PFSK-1 (cell line): ENCODE measurements at regions not wholly inside any gene's neighbourhood (a gene's known extent, or its start where the extent isn't known, plus 50 kb on each side); places are given as distances from the start of the nearest gene placed in this dataset.

Experiments used
- FOXP2 ChIP-seq: optimal IDR thresholded peaks from 2 replicates; pipeline ENCODE3; 2011; ENCODE audit warnings: borderline replicate concordance, control low read depth, inconsistent platforms; ENCODE audit not compliant: insufficient read depth; ENCODE audit errors: extremely low read length, extremely low read depth
- POLR2AphosphoS5 ChIP-seq: IDR thresholded peaks from 2 replicates; pipeline ENCODE4 v1.6.1; 2012; ENCODE audit warnings: low read depth, mild to moderate bottlenecking, control low read depth, low read length, moderate library complexity
- SIN3A ChIP-seq: IDR thresholded peaks from 2 replicates; pipeline ENCODE4 v1.6.1; 2012; ENCODE audit warnings: mild to moderate bottlenecking, low read length, moderate library complexity, borderline replicate concordance; ENCODE audit not compliant: insufficient read depth
- TAF1 ChIP-seq: IDR thresholded peaks from 2 replicates; pipeline ENCODE4 v1.6.1; 2012; ENCODE audit warnings: low read length, control low read depth, borderline replicate concordance; ENCODE audit not compliant: insufficient read depth
- TF ChIP-seq, protein P1 (sequence below), 2 experiments: IDR thresholded peaks; 2 replicates each; pipeline versions ENCODE4 v1.6.1 to v1.8.0; 2011 to 2012; ENCODE audit warnings: low read depth in 2 of 2, low read length in 2 of 2, control low read depth in 1 of 2, inconsistent platforms in 1 of 2, mild to moderate bottlenecking in 1 of 2, moderate library complexity in 1 of 2; ENCODE audit not compliant: insufficient read depth in 1 of 2

DNA sequence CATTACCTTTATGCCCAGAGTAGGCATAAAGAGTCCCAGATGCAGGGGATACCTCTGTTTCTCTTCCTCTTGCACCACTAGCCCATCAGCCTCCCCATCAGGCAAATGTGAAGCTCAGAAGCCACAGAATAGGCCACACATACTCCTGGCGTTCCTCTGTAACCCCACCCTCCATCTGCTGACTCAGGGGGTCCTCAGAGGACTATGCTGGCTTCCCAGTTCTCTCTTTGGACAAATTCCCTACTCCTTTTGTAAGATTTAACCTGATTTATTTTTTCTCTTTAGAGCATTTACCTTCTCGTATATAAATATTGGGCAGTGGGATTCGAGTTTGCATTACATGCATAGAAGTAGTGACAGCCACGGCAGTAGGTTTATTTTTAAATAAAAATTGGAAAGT, 262.3 kb upstream of the CADM1 start:
- TF ChIP-seq, protein P1, sequence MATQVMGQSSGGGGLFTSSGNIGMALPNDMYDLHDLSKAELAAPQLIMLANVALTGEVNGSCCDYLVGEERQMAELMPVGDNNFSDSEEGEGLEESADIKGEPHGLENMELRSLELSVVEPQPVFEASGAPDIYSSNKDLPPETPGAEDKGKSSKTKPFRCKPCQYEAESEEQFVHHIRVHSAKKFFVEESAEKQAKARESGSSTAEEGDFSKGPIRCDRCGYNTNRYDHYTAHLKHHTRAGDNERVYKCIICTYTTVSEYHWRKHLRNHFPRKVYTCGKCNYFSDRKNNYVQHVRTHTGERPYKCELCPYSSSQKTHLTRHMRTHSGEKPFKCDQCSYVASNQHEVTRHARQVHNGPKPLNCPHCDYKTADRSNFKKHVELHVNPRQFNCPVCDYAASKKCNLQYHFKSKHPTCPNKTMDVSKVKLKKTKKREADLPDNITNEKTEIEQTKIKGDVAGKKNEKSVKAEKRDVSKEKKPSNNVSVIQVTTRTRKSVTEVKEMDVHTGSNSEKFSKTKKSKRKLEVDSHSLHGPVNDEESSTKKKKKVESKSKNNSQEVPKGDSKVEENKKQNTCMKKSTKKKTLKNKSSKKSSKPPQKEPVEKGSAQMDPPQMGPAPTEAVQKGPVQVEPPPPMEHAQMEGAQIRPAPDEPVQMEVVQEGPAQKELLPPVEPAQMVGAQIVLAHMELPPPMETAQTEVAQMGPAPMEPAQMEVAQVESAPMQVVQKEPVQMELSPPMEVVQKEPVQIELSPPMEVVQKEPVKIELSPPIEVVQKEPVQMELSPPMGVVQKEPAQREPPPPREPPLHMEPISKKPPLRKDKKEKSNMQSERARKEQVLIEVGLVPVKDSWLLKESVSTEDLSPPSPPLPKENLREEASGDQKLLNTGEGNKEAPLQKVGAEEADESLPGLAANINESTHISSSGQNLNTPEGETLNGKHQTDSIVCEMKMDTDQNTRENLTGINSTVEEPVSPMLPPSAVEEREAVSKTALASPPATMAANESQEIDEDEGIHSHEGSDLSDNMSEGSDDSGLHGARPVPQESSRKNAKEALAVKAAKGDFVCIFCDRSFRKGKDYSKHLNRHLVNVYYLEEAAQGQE (IDR thresholded peaks at IDR 0.05; ENCODE audit: insufficient read depth in 1 of 2, low read depth in 2 of 2, low read length in 2 of 2) = no peak
- TF ChIP-seq TAF1 (no peak), SIN3A (no peak), POLR2AphosphoS5 (no peak), FOXP2 (no peak)
